ENCODE measurements at regions not wholly inside any gene's neighbourhood (a gene's known extent, or its start where the extent isn't known, plus 50 kb on each side); places are given as distances from the start of the nearest gene placed in this dataset.

GRCh38 chr10:120039046-120039445 is 146.5 kb downstream of the SEC23IP start:
- TF ChIP-seq, protein P1, sequence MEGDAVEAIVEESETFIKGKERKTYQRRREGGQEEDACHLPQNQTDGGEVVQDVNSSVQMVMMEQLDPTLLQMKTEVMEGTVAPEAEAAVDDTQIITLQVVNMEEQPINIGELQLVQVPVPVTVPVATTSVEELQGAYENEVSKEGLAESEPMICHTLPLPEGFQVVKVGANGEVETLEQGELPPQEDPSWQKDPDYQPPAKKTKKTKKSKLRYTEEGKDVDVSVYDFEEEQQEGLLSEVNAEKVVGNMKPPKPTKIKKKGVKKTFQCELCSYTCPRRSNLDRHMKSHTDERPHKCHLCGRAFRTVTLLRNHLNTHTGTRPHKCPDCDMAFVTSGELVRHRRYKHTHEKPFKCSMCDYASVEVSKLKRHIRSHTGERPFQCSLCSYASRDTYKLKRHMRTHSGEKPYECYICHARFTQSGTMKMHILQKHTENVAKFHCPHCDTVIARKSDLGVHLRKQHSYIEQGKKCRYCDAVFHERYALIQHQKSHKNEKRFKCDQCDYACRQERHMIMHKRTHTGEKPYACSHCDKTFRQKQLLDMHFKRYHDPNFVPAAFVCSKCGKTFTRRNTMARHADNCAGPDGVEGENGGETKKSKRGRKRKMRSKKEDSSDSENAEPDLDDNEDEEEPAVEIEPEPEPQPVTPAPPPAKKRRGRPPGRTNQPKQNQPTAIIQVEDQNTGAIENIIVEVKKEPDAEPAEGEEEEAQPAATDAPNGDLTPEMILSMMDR (IDR thresholded peaks at IDR 0.05 in 8 of 11, conservative IDR thresholded peaks at IDR 0.05 in 3 of 11) = no peak
- TF ChIP-seq POLR2A (IDR thresholded peaks at IDR 0.05) (no peak), POLR2AphosphoS5 (IDR thresholded peaks at IDR 0.05) (no peak)
